ENCODE measurements at regions not wholly inside any gene's neighbourhood (a gene's known extent, or its start where the extent isn't known, plus 50 kb on each side); places are given as distances from the start of the nearest gene placed in this dataset.

DNA sequence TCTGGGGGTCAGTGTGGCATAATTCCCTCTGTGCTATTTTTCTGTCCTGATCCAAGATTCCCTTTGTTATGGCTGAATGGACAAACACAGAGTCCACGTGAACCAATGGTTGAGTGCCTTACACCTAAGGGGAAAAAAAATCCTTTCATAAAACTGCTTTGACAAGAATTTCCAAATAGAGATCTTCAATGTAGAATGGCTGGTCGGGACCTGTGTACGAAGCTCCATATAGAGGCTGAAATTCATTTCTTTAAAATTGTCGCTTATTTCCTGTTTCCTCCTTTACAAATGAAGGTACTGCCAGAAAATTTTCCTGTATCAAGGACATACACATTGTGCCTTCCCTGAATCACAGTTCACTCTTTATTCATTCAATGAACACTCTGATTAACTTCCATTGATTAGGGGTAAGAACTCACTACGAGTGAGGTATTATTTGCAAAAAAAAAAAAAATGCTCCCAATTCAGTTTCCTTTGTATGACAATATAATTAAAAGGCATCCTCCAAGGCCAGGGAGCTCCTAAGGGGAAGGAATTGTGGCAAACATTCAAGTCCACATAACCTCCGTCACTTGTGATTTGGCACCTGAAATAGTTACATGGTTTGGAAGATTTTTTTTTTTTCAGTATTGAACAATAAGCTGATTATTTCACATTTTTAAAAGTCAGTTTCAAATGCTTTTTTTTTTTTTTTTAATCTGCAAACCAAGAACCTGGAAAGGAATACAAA is 293.8 kb downstream of the MEX3B start:
- WGBS (ENCODE audit: low lambda C conversion rate) = 48% methylated on average over 6 of the region's 6 CpGs
- POLR2A ChIA-PET = interaction anchor here (0.6 to 2.0 kb wide), 3 partner anchors 291 to 294 kb away, joined by 3 to 6 read pairs (median 3); partner anchors contain the start of gene MEX3B

DNA sequence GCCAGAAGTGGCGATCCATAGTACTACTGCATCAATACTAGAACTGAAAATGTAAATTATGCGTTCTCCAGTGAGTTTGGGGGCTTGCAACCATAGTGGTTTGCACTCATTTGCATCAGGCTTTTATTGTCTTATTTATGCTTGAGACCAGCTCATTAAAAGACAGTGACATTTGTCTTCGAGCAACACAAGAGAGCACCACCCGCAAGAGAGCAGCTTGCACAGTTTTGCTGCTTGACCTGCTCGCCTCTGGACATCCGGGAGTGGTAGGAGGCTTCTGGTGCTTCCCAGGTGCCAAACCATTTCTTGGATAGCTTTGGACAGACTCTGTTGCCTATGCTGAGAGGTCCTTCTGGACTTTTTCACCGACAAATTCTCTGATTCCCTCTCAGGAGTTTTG is 294.6 kb downstream of the MEX3B start:
- Histone ChIP-seq H3K9me3 (no peaks in the 10 kb centered on the region), H3K27me3 (ENCODE audit: insufficient read depth) (no peaks in the 10 kb centered on the region), H3K27ac (ENCODE audit: low read depth in 2 of 2, low read length in 1 of 2) (no peak overlapping the region; a peak in 1 of 4 replicates), H3K9ac (no peak overlapping the region), H3F3A (replicated peaks; ENCODE audit: insufficient read depth) (no peaks in the 10 kb centered on the region), H3K4me1 (ENCODE audit: control insufficient read depth in 1 of 2, insufficient read depth in 2 of 2, low read depth in 1 of 2, low read length in 1 of 2) (peaks cover 0 to 47% of the 10 kb centered on the region in 2 experiments), H3K79me2 (ENCODE audit: insufficient read depth) (no peaks in the 10 kb centered on the region), H4K20me1 (ENCODE audit: insufficient read depth) (no peaks in the 10 kb centered on the region), H2AFZ (ENCODE audit: low read depth) (no peak overlapping the region), H3K9me2 (no peaks in the 10 kb centered on the region), H3K4me2 (no peak overlapping the region), H3K36me3 (replicated peaks in 1 of 2; ENCODE audit: control insufficient read depth in 1 of 2, insufficient read depth in 2 of 2, low read length in 1 of 2) (no peaks in the 10 kb centered on the region), H3K4me3 (ENCODE audit: low read depth in 2 of 2, low read length in 1 of 2) (no peak overlapping the region)
- POLR2A ChIA-PET = interaction anchor here (2.0 kb wide), 1 partner anchor 294 kb away, joined by 6 read pairs; the partner anchor contains the start of gene MEX3B
- CTCF ChIA-PET = interaction anchor here (1.6 kb wide), 1 partner anchor 25 kb away, joined by 3 read pairs; no protein-coding TSS in a partner anchor
- 79% methylated on average over 7 of the region's 7 CpGs for WGBS (ENCODE audit: low lambda C conversion rate)
- no peak for DNase-seq
- TF ChIP-seq RCOR1 (IDR thresholded peaks at IDR 0.05; ENCODE audit: low read length) (no peak), RXRA (IDR thresholded peaks at IDR 0.05; ENCODE audit: borderline replicate concordance, low read depth) (no peak), MEF2A (IDR thresholded peaks at IDR 0.05; ENCODE audit: borderline replicate concordance, low read depth) (no peak), JUND (IDR thresholded peaks at IDR 0.05) (no peak), FOXJ3 (CRISPR knock-in tag; IDR thresholded peaks at IDR 0.05) (no peak), RAD21 (IDR thresholded peaks at IDR 0.05; ENCODE audit: low read length) (no peak), ELF1 (IDR thresholded peaks at IDR 0.05) (no peak), SMC3 (IDR thresholded peaks at IDR 0.05; ENCODE audit: low read depth, low read length) (no peak), FOSL2 (IDR thresholded peaks at IDR 0.05; ENCODE audit: borderline replicate concordance, low read depth) (no peak), MXI1 (IDR thresholded peaks at IDR 0.05; ENCODE audit: low read depth, low read length) (no peak)
- TF ChIP-seq, protein P1, sequence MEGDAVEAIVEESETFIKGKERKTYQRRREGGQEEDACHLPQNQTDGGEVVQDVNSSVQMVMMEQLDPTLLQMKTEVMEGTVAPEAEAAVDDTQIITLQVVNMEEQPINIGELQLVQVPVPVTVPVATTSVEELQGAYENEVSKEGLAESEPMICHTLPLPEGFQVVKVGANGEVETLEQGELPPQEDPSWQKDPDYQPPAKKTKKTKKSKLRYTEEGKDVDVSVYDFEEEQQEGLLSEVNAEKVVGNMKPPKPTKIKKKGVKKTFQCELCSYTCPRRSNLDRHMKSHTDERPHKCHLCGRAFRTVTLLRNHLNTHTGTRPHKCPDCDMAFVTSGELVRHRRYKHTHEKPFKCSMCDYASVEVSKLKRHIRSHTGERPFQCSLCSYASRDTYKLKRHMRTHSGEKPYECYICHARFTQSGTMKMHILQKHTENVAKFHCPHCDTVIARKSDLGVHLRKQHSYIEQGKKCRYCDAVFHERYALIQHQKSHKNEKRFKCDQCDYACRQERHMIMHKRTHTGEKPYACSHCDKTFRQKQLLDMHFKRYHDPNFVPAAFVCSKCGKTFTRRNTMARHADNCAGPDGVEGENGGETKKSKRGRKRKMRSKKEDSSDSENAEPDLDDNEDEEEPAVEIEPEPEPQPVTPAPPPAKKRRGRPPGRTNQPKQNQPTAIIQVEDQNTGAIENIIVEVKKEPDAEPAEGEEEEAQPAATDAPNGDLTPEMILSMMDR (IDR thresholded peaks at IDR 0.05) = no peak
- TF ChIP-seq, protein P2, sequence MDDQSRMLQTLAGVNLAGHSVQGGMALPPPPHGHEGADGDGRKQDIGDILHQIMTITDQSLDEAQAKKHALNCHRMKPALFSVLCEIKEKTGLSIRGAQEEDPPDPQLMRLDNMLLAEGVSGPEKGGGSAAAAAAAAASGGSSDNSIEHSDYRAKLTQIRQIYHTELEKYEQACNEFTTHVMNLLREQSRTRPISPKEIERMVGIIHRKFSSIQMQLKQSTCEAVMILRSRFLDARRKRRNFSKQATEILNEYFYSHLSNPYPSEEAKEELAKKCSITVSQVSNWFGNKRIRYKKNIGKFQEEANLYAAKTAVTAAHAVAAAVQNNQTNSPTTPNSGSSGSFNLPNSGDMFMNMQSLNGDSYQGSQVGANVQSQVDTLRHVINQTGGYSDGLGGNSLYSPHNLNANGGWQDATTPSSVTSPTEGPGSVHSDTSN (IDR thresholded peaks at IDR 0.05) = no peak
- TF ChIP-seq, protein P3, sequence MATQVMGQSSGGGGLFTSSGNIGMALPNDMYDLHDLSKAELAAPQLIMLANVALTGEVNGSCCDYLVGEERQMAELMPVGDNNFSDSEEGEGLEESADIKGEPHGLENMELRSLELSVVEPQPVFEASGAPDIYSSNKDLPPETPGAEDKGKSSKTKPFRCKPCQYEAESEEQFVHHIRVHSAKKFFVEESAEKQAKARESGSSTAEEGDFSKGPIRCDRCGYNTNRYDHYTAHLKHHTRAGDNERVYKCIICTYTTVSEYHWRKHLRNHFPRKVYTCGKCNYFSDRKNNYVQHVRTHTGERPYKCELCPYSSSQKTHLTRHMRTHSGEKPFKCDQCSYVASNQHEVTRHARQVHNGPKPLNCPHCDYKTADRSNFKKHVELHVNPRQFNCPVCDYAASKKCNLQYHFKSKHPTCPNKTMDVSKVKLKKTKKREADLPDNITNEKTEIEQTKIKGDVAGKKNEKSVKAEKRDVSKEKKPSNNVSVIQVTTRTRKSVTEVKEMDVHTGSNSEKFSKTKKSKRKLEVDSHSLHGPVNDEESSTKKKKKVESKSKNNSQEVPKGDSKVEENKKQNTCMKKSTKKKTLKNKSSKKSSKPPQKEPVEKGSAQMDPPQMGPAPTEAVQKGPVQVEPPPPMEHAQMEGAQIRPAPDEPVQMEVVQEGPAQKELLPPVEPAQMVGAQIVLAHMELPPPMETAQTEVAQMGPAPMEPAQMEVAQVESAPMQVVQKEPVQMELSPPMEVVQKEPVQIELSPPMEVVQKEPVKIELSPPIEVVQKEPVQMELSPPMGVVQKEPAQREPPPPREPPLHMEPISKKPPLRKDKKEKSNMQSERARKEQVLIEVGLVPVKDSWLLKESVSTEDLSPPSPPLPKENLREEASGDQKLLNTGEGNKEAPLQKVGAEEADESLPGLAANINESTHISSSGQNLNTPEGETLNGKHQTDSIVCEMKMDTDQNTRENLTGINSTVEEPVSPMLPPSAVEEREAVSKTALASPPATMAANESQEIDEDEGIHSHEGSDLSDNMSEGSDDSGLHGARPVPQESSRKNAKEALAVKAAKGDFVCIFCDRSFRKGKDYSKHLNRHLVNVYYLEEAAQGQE (IDR thresholded peaks at IDR 0.05; ENCODE audit: low read depth, low read length) = no peak

More for the DNA sequence above, 293.8 kb downstream of the MEX3B start:
- no peaks in the 10 kb centered on the region for H3F3A ChIP-seq (replicated peaks; ENCODE audit: insufficient read depth)
- H3K9me2 ChIP-seq = no peaks in the 10 kb centered on the region
- peak overlapping the region in 1 of 2 experiments; percentile 96; a peak in 2 of 4 replicates for H3K27ac ChIP-seq (ENCODE audit: low read depth in 2 of 2, low read length in 1 of 2)
- H3K4me3 ChIP-seq (ENCODE audit: low read depth in 2 of 2, low read length in 1 of 2) = no peak overlapping the region
- no peaks in the 10 kb centered on the region for H4K20me1 ChIP-seq (ENCODE audit: insufficient read depth)
- H2AFZ ChIP-seq (ENCODE audit: low read depth) = no peak overlapping the region
- peaks cover 0 to 47% of the 10 kb centered on the region in 2 experiments for H3K4me1 ChIP-seq (ENCODE audit: control insufficient read depth in 1 of 2, insufficient read depth in 2 of 2, low read depth in 1 of 2, low read length in 1 of 2)
- TF ChIP-seq, protein P4, sequence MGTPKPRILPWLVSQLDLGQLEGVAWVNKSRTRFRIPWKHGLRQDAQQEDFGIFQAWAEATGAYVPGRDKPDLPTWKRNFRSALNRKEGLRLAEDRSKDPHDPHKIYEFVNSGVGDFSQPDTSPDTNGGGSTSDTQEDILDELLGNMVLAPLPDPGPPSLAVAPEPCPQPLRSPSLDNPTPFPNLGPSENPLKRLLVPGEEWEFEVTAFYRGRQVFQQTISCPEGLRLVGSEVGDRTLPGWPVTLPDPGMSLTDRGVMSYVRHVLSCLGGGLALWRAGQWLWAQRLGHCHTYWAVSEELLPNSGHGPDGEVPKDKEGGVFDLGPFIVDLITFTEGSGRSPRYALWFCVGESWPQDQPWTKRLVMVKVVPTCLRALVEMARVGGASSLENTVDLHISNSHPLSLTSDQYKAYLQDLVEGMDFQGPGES (IDR thresholded peaks at IDR 0.05; ENCODE audit: low read depth, low read length) = no peak
- TF ChIP-seq MXI1 (IDR thresholded peaks at IDR 0.05; ENCODE audit: low read depth, low read length) (no peak), RFX5 (IDR thresholded peaks at IDR 0.05; ENCODE audit: low read length) (no peak), YY1 (IDR thresholded peaks at IDR 0.05; ENCODE audit: low read depth) (no peak), FOSL2 (IDR thresholded peaks at IDR 0.05; ENCODE audit: borderline replicate concordance, low read depth) (no peak), MEF2A (IDR thresholded peaks at IDR 0.05; ENCODE audit: borderline replicate concordance, low read depth) (no peak), TCF12 (IDR thresholded peaks at IDR 0.05) (no peak)
- TF ChIP-seq, protein P5, sequence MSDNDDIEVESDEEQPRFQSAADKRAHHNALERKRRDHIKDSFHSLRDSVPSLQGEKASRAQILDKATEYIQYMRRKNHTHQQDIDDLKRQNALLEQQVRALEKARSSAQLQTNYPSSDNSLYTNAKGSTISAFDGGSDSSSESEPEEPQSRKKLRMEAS (IDR thresholded peaks at IDR 0.05; ENCODE audit: low read depth) = no peak
- DNase-seq = no peak
- CTCF ChIA-PET = interaction anchor here (0.8 to 2.9 kb wide), 7 partner anchors 10 to 342 kb away, joined by 3 to 12 read pairs (median 3); no protein-coding TSS in a partner anchor
- H3K9me3 ChIP-seq = no peaks in the 10 kb centered on the region
- H3K4me2 ChIP-seq = no peak overlapping the region
- no peaks in the 10 kb centered on the region for H3K36me3 ChIP-seq (replicated peaks in 1 of 2; ENCODE audit: control insufficient read depth in 1 of 2, insufficient read depth in 2 of 2, low read length in 1 of 2)
- H3K79me2 ChIP-seq (ENCODE audit: insufficient read depth) = no peaks in the 10 kb centered on the region
- no peaks in the 10 kb centered on the region for H3K27me3 ChIP-seq (ENCODE audit: insufficient read depth)
- no peak overlapping the region for H3K9ac ChIP-seq
